ENCODE measurements at regions not wholly inside any gene's neighbourhood (a gene's known extent, or its start where the extent isn't known, plus 50 kb on each side); places are given as distances from the start of the nearest gene placed in this dataset.

DNA sequence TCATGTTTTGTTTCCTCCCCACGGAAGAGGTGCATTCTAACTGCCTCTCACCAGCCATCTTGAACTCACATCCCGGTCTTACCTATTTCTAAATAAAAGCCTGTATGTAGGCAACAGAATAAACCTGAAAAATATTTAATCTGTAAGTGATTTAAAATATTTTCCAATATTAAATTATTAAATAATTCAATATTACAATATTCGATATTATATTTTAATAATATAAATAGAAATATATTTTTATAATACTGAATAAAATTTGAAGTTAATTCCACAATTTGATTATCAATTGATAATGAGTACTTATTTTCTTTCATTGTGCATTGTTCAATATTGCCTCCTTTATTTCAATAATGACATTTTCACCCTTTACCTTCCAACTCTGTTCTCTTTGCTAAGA is 404.4 kb downstream of the CYLC2 start:
- no peak for DNase-seq
- Mint-ChIP-seq H3K4me3 (no peak overlapping the region), H3K9me3 (no peaks in the 10 kb centered on the region), H3K36me3 (no peaks in the 10 kb centered on the region), H3K4me1 (no peaks in the 10 kb centered on the region), H3K27ac (no peak overlapping the region), H3K27me3 (no peaks in the 10 kb centered on the region)
- CTCF ChIA-PET: no interaction called here

DNA sequence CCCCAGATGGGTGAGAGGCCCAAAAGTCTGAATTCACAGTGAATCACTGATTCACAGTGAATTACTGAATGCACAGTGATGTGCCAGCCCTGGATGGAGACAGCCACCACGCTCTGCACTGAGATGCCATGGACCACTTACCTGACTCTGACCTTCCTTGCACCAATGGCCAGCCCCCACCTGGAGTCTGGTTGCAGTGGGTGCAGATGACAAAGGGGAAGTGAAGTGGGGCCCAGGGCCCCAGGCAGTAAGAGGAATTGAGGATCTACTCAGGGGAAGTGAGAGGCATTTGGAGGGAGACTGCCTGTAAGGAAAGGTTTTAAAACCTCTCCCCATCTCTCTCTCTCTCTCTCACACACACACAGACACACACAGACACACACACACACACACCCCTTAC is 412.1 kb downstream of the CYLC2 start:
- no peaks in the 10 kb centered on the region for H3K9me3 Mint-ChIP-seq

DNA sequence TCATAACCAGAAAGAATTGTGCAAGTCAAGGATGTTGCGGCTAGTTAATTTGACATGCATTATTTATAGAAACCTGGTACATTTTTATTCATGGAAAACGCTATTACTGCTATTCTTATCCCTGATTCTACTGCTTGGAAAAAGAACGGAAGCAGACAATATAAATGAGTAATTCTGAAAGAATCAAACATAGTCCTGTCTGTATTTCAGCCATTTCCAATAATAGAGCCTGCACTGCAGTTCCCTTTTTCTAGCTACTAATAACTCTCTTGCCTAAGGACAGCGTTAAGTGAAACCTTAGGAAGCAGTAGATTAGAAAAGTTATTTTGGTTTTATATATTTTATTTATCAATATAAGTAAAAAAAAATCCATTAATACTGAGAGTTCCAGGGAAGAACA is 414.9 kb downstream of the CYLC2 start:
- H3K27me3 Mint-ChIP-seq: no peaks in the 10 kb centered on the region
- DNase-seq: no peak
- no peaks in the 10 kb centered on the region for H3K9me3 Mint-ChIP-seq
- CTCF ChIA-PET: no interaction called here
- no peak overlapping the region for H3K27ac Mint-ChIP-seq
- H3K4me3 Mint-ChIP-seq: no peak overlapping the region
- no peaks in the 10 kb centered on the region for H3K4me1 Mint-ChIP-seq
- no peaks in the 10 kb centered on the region for H3K36me3 Mint-ChIP-seq

More for the DNA sequence above, 412.1 kb downstream of the CYLC2 start:
- CTCF ChIA-PET: no interaction called here
- no peak overlapping the region for H3K27ac Mint-ChIP-seq
- H3K4me1 Mint-ChIP-seq: no peaks in the 10 kb centered on the region
- H3K36me3 Mint-ChIP-seq: no peaks in the 10 kb centered on the region
- no peaks in the 10 kb centered on the region for H3K27me3 Mint-ChIP-seq
- H3K4me3 Mint-ChIP-seq: no peak overlapping the region
- DNase-seq: no peak

DNA sequence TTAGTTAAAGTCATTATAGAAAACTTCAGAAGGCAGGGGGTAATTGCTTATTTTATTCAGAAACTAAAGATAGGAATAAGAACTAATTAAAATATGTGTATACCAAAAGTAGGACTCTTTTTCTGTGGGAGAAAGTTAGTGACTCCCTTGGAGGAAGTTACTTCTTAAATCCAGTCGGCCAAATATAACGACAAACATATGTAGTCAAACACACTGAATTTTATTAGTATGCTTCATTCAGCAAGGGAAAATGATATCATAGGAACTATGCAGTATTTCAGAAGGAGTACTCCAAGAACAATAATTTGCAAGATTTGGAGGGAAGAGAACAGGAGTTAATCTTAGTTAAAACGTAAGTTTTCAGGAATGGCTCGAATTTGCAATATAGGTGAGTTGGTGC is 432.6 kb downstream of the CYLC2 start:
- Mint-ChIP-seq H3K27ac (no peak overlapping the region), H3K4me3 (no peak overlapping the region), H3K36me3 (no peaks in the 10 kb centered on the region), H3K9me3 (peaks cover 2% of the 10 kb centered on the region), H3K27me3 (no peaks in the 10 kb centered on the region), H3K4me1 (no peaks in the 10 kb centered on the region)
- CTCF ChIA-PET: no interaction called here
- no peak for DNase-seq

DNA sequence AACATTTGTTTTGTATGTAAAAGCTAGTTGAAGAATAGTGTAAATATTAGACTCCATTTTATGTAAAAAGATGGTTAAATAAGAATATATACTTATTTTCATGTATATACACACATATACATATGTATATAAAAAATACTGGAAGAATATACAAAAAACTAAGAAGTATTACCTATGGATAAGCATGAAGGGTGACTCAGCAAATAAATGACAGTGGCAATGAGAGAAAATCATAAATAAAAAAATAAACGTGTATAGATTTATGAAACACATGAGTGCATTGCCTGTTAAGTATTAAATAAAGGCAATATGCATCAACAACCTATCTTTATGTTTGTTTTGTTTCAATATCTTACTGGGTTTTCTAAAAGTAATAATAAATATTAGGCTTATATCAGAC is 435.3 kb downstream of the CYLC2 start:
- H3K27me3 Mint-ChIP-seq: no peaks in the 10 kb centered on the region
- CTCF ChIA-PET: no interaction called here
- H3K4me1 Mint-ChIP-seq: no peaks in the 10 kb centered on the region

DNA sequence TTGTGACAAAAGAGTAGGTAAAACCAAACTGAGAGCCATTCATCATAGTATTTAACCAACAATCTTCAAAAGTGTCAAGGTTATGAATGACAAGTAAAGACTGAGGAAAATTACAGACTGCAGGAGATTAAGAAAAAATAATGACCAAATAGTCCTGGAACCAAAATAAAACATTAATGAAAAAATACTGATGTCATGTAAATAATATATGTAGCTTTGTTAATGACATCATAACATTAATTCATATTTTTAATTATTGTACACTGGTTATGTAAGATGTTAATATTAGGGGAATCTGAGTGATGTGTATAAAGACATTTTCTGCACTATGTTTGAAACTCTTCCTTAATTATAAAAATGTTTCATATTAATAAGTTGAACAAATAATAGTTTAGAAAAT is 436.7 kb downstream of the CYLC2 start:
- Mint-ChIP-seq H3K36me3 (no peaks in the 10 kb centered on the region), H3K4me1 (no peaks in the 10 kb centered on the region), H3K27me3 (no peaks in the 10 kb centered on the region), H3K27ac (no peak overlapping the region), H3K9me3 (peaks cover 3% of the 10 kb centered on the region), H3K4me3 (no peak overlapping the region)
- CTCF ChIA-PET: no interaction called here
- no peak for DNase-seq

More for the DNA sequence above, 435.3 kb downstream of the CYLC2 start:
- no peak for DNase-seq
- peaks cover 2% of the 10 kb centered on the region for H3K9me3 Mint-ChIP-seq
- no peak overlapping the region for H3K4me3 Mint-ChIP-seq
- no peaks in the 10 kb centered on the region for H3K36me3 Mint-ChIP-seq
- H3K27ac Mint-ChIP-seq: no peak overlapping the region

DNA sequence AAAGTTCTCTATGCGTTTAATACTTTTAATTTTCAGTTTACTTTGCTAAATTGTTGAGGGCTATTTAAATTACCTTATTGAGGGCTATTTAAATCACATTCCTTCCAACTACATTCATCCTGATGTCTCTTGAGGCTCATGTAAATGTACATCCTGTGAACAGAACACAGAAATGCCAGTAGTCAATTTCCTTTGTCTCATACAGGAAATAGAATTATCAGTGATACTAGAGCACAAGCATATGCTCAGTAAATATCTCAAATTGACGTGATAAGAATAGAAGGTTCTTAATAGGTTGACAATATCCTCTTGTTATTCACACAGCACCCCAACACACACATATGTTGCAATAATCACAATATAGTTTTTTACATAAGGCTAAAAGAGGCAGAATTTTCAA is 449.0 kb downstream of the CYLC2 start:
- no peak for DNase-seq
- CTCF ChIA-PET: no interaction called here
- H3K4me1 Mint-ChIP-seq: no peaks in the 10 kb centered on the region
- no peaks in the 10 kb centered on the region for H3K36me3 Mint-ChIP-seq
- no peak overlapping the region for H3K27ac Mint-ChIP-seq
- H3K27me3 Mint-ChIP-seq: no peaks in the 10 kb centered on the region
- H3K4me3 Mint-ChIP-seq: no peak overlapping the region
- H3K9me3 Mint-ChIP-seq: peaks cover 3% of the 10 kb centered on the region

DNA sequence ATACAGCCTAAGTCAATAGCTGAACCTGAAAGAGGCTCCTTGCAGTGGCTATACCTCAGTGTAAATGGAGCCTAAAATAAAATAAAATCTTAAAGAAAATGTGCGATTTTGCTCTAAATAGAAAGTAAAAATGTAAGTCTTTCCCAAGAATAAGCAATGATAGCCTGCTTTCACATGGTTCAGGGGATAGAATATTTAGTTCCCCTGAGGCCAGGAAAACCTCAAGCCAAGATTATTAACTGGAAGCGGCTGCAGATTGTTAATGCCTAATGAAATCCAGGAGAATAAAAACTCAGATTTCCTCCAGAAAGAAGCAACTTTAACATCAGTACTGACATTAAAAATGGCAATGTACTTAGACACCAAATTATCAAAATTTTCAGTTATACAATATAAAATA is 463.7 kb downstream of the CYLC2 start:
- no peaks in the 10 kb centered on the region for H3K4me1 Mint-ChIP-seq
- peaks cover 11% of the 10 kb centered on the region for H3K9me3 Mint-ChIP-seq

DNA sequence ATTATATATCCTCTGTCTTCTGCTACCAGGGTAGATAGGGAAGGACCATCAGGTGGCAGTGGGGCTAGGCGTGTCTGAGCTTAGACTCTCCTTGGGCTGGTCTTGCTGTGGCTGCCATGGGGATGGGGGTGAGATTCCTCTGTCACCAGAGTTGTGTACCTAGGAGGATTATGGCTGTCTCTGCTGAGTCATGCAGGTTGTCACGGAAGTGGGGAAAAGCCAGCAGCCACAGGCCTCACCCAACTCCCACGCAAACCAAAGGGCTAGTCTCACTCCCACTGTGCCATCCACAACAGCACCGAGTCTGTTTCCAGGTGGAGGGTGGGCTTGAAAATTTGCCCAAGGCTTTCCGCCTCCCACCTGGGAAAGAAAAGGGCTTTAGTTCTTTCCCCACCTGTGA is 476.1 kb downstream of the CYLC2 start:
- H3K4me1 Mint-ChIP-seq: no peaks in the 10 kb centered on the region
- peaks cover 6% of the 10 kb centered on the region for H3K9me3 Mint-ChIP-seq
- no peak overlapping the region for H3K27ac Mint-ChIP-seq
- no peaks in the 10 kb centered on the region for H3K27me3 Mint-ChIP-seq
- H3K36me3 Mint-ChIP-seq: no peaks in the 10 kb centered on the region
- CTCF ChIA-PET: no interaction called here
- no peak overlapping the region for H3K4me3 Mint-ChIP-seq
- no peak for DNase-seq

More for the DNA sequence above, 463.7 kb downstream of the CYLC2 start:
- H3K4me3 Mint-ChIP-seq: no peak overlapping the region
- no peaks in the 10 kb centered on the region for H3K36me3 Mint-ChIP-seq
- CTCF ChIA-PET: no interaction called here
- H3K27ac Mint-ChIP-seq: no peak overlapping the region
- H3K27me3 Mint-ChIP-seq: no peaks in the 10 kb centered on the region
- DNase-seq: no peak

DNA sequence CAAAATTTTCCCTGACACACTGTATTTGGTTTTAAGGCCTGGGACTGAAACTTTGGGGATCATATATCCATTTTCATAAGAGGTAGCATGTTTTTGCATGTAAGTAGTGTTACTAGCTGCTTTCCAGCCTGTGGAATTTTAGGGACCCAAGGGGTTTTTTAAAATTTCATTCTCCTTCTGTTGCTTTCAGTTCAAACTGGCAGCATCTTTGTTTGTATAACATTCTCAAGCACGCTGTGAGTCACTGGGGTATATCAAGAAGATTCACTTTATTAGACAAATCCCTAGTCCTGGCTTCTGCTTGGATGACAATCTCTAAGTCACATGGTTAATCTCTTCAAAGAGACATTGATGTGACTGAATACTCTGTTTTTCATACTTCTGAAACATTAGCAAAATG is 479.0 kb downstream of the CYLC2 start:
- CTCF ChIA-PET: no interaction called here
- H3K36me3 Mint-ChIP-seq: no peaks in the 10 kb centered on the region
- H3K27me3 Mint-ChIP-seq: no peaks in the 10 kb centered on the region
- no peak overlapping the region for H3K27ac Mint-ChIP-seq
- no peaks in the 10 kb centered on the region for H3K4me1 Mint-ChIP-seq
- no peak for DNase-seq
- H3K9me3 Mint-ChIP-seq: peaks cover 14% of the 10 kb centered on the region
- no peak overlapping the region for H3K4me3 Mint-ChIP-seq

DNA sequence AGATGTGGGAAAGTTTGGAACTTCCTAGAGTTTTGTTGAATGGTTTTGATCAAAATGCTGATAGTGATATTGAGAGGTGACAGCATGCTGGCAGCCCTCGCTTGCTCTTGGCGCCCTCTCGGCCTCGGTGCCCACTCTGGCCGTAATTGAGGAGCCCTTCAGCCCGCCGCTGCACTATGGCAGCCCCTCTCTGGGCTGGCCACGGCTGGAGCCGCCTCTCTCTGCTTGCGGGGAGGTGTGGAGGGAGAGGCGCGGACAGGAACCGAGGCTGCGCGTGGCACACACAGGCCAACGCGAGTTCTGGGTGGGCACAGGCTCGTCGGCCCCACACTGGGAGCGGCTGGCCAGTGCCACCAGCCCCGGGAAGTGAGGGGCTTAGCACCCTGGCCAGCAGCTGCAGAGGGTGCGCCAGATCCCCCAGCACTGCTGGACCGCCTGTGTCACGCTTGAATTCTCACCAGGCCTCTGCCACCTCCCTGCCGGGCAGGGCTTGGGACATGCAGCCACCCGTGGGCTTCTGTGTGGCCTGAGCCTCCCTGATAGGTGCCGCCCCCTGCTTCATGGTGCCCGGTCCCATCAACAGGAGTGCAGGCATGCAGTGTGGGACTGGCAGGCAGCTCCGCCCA is 488.5 kb downstream of the CYLC2 start:
- Mint-ChIP-seq H3K27ac (no peak overlapping the region), H3K9me3 (peaks cover 16% of the 10 kb centered on the region), H3K4me3 (no peak overlapping the region), H3K4me1 (no peaks in the 10 kb centered on the region), H3K36me3 (no peaks in the 10 kb centered on the region), H3K27me3 (no peaks in the 10 kb centered on the region)
- DNase-seq: no peak
- CTCF ChIA-PET: no interaction called here

DNA sequence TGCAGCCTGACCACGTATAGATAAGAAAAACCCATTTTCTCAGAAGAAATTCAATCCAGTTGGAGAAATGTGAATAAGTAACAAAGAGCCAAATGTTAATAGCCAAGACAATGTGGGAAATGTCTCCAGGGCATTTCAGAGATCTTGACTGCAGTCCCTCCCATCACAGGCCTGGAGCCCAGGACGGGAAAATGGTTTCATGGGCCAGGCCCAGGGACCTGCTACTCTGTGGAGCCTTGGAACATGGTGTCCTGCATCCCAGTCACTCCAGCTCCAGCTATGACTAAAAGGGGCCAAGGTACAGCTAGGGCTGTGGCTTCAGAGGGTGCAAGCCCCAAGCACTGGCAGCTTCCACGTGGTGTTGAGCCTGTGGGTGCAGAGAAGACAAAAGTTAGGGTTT is 490.0 kb downstream of the CYLC2 start:
- CTCF ChIA-PET: no interaction called here
- Mint-ChIP-seq H3K9me3 (peaks cover 18% of the 10 kb centered on the region), H3K27ac (no peak overlapping the region), H3K27me3 (no peaks in the 10 kb centered on the region), H3K4me3 (no peak overlapping the region), H3K4me1 (no peaks in the 10 kb centered on the region), H3K36me3 (no peaks in the 10 kb centered on the region)
- no peak for DNase-seq

DNA sequence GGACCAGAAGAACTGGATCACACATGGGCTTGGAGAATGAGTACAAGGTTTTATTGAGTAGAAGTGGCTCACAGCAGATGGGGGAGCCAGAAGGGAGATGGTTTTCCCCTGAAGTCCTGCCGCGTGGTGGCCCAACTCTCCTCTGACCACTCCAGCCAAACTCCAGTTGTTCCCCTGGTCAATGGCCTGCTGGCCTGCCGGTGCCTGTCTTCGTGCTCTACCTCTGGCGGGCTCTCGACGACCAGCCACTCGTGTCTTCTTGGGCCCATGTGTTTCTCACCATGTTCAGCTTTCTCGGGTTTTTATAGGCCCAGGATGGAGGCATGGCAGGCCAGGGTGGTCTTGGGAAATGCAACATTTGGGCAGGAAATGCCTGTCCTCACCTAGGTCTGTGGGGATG is 519.6 kb downstream of the CYLC2 start:
- no peak overlapping the region for H3K4me3 Mint-ChIP-seq

DNA sequence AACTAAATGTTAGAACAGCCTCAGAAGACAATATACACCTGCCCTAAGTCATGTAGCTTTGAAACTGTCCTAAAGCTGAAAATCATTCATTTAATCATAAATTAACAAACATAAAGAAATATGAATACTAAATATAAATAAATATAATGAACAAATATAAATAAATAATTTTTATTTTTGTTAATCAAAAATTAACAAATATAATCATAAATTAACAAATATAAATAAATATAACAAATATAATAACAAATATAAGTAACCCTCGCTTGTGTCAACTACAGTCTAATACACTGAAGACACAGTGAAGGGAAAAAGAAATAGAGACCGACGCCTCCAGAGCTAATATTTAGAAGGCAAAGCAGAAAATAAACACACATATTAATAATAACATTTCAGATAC is 527.3 kb downstream of the CYLC2 start:
- Mint-ChIP-seq H3K27ac (no peak overlapping the region), H3K27me3 (no peaks in the 10 kb centered on the region), H3K4me1 (no peaks in the 10 kb centered on the region), H3K36me3 (no peaks in the 10 kb centered on the region), H3K9me3 (no peaks in the 10 kb centered on the region), H3K4me3 (no peak overlapping the region)
- DNase-seq: no peak
- CTCF ChIA-PET: no interaction called here

More for the DNA sequence above, 519.6 kb downstream of the CYLC2 start:
- no peaks in the 10 kb centered on the region for H3K9me3 Mint-ChIP-seq
- H3K27me3 Mint-ChIP-seq: no peaks in the 10 kb centered on the region
- CTCF ChIA-PET: no interaction called here
- DNase-seq: no peak
- H3K27ac Mint-ChIP-seq: no peak overlapping the region
- no peaks in the 10 kb centered on the region for H3K4me1 Mint-ChIP-seq
- H3K36me3 Mint-ChIP-seq: no peaks in the 10 kb centered on the region

DNA sequence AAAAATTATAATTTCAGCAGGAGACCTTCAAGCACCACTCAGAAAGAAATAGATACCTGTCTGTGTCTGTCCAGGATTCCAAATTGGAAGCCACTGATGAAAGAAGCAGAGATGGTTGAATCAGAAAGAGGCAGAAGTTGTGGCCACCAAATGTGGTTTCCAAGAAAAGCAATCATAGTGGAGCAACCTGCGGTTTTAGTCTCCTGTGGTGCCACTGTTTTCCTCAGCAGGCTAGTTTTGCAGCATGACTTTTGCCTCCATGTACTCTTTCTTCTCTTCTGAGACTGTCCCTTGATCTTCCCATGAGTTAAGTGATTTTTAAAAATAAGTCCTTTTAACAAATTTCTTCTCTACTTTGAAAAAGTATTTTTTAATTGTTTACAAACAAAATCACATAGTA is 535.8 kb downstream of the CYLC2 start:
- no peak overlapping the region for H3K27ac Mint-ChIP-seq
- no peak for DNase-seq
- no peaks in the 10 kb centered on the region for H3K27me3 Mint-ChIP-seq
- H3K9me3 Mint-ChIP-seq: peaks cover 5% of the 10 kb centered on the region
- no peaks in the 10 kb centered on the region for H3K4me1 Mint-ChIP-seq
- H3K36me3 Mint-ChIP-seq: no peaks in the 10 kb centered on the region
- H3K4me3 Mint-ChIP-seq: no peak overlapping the region
- CTCF ChIA-PET: no interaction called here

DNA sequence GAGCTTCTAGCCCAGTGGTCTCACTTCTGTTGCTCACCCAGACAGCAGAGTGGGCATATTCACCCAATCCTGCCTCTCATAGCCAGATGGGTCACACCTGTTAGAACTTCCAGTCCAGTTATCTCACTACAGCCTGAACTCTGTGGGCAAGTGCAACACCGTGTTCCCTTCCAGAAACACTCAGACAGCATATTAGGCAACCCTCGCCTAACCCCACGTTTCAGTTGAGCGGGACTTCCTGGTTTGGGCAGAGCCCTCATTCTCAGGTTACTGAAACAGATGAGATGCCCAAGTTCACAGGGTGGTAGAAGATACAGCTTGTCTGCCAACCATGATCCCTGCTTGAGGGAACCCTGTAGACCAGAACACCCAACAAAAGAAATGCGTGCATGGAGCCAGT is 538.2 kb downstream of the CYLC2 start:
- Mint-ChIP-seq H3K4me3 (no peak overlapping the region), H3K9me3 (peaks cover 13% of the 10 kb centered on the region), H3K27ac (no peak overlapping the region), H3K36me3 (no peaks in the 10 kb centered on the region), H3K27me3 (no peaks in the 10 kb centered on the region), H3K4me1 (no peaks in the 10 kb centered on the region)
- CTCF ChIA-PET: no interaction called here
- no peak for DNase-seq

Measured in activated naive CD4-positive, alpha-beta T cell treated with anti-CD3 and anti-CD28 coated beads, Interleukin-2, amount 10 ng/mL, durations not matched to agents 7 days and 5 days (primary cell).